Hepatocyte (in vitro differentiated cells): ENCODE measurements at regions not wholly inside any gene's neighbourhood (a gene's known extent, or its start where the extent isn't known, plus 50 kb on each side); places are given as distances from the start of the nearest gene placed in this dataset.

Experiments
- EZH2 ChIP-seq: fragments of 200-600 bp; sonication (generic); IDR thresholded peaks from 2 replicates; pipeline ENCODE4 v1.6.1; 2016; ENCODE audit warnings: antibody characterized with exemption, mild to moderate bottlenecking, borderline replicate concordance
- EZH2phosphoT487 ChIP-seq: fragments of 200-600 bp; sonication (generic); IDR thresholded peaks from one replicate; pipeline ENCODE4 v1.6.1; 2018; ENCODE audit warnings: antibody characterized with exemption, mild to moderate bottlenecking, low read depth, moderate library complexity; ENCODE audit not compliant: unreplicated experiment, severe bottlenecking
- TF ChIP-seq, protein P1 (sequence below): fragments of 200-600 bp; sonication (generic); IDR thresholded peaks from 2 replicates; pipeline ENCODE4 v1.5.1; 2016; ENCODE audit warnings: antibody characterized with exemption, mild to moderate bottlenecking; ENCODE audit not compliant: poor library complexity

GRCh38 chr9:103089357-103089756, 94.2 kb downstream of the CYLC2 start:
- TF ChIP-seq, protein P1, sequence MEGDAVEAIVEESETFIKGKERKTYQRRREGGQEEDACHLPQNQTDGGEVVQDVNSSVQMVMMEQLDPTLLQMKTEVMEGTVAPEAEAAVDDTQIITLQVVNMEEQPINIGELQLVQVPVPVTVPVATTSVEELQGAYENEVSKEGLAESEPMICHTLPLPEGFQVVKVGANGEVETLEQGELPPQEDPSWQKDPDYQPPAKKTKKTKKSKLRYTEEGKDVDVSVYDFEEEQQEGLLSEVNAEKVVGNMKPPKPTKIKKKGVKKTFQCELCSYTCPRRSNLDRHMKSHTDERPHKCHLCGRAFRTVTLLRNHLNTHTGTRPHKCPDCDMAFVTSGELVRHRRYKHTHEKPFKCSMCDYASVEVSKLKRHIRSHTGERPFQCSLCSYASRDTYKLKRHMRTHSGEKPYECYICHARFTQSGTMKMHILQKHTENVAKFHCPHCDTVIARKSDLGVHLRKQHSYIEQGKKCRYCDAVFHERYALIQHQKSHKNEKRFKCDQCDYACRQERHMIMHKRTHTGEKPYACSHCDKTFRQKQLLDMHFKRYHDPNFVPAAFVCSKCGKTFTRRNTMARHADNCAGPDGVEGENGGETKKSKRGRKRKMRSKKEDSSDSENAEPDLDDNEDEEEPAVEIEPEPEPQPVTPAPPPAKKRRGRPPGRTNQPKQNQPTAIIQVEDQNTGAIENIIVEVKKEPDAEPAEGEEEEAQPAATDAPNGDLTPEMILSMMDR: no peak
- no peak for TF ChIP-seq EZH2
- TF ChIP-seq EZH2phosphoT487: no peak
